Neural cell (in vitro differentiated cells): ENCODE measurements at regions not wholly inside any gene's neighbourhood (a gene's known extent, or its start where the extent isn't known, plus 50 kb on each side); places are given as distances from the start of the nearest gene placed in this dataset.

Experiments used
- H2AFZ ChIP-seq: fragments of 200-600, 300-800 bp; sonication (generic), shearing (Covaris generic); 2 replicates; pipeline ENCODE4 v1.6.0; 2014; ENCODE audit warnings: low read depth, mild to moderate bottlenecking, antibody characterized with exemption, low read length, moderate library complexity
- H3F3A ChIP-seq: fragments of 200-600 bp; shearing (Covaris generic); 2 replicates; pipeline ENCODE4 v1.6.1; 2016; ENCODE audit warnings: mild to moderate bottlenecking, moderate library complexity, mixed read lengths, antibody characterized with exemption, low read length; ENCODE audit not compliant: insufficient read depth, poor library complexity, severe bottlenecking
- H3K27ac ChIP-seq: fragments of 200-600, 300-800 bp; sonication (generic), shearing (Covaris generic); 2 replicates; pipeline ENCODE4 v1.5.1; 2014; ENCODE audit warnings: mild to moderate bottlenecking, low read length, moderate library complexity
- H3K27me3 ChIP-seq: fragments of 300-800, 200-600 bp; sonication (generic), shearing (Covaris generic); 2 replicates; pipeline ENCODE4 v1.6.0; 2014; ENCODE audit warnings: mild to moderate bottlenecking, low read depth, low read length, moderate library complexity; ENCODE audit not compliant: insufficient read depth
- H3K36me3 ChIP-seq: fragments of 300-800, 200-600 bp; sonication (generic), shearing (Covaris generic); 2 replicates; pipeline ENCODE4 v1.5.1; 2014; ENCODE audit warnings: mild to moderate bottlenecking, antibody characterized with exemption, low read length, moderate library complexity; ENCODE audit not compliant: insufficient read depth
- H3K4me2 ChIP-seq: fragments of 300-800, 200-600 bp; sonication (generic), shearing (Covaris generic); 2 replicates; pipeline ENCODE4 v1.6.0; 2014; ENCODE audit warnings: mild to moderate bottlenecking, low read length
- H3K4me3 ChIP-seq: fragments of 300-800, 200-600 bp; sonication (generic), shearing (Covaris generic); 2 replicates; pipeline ENCODE4 v1.5.1; 2014; ENCODE audit warnings: mild to moderate bottlenecking, low read length, moderate library complexity
- H3K79me2 ChIP-seq: fragments of 200-600 bp; shearing (Covaris generic); replicated peaks from 2 replicates; pipeline ENCODE4 v1.6.0; 2014; ENCODE audit warnings: mild to moderate bottlenecking, low read length, moderate library complexity; ENCODE audit not compliant: insufficient read depth
- H3K9ac ChIP-seq: fragments of 300-800, 200-600 bp; sonication (generic), shearing (Covaris generic); 2 replicates; pipeline ENCODE4 v1.6.1; 2016; ENCODE audit warnings: mild to moderate bottlenecking, low read length, mixed read lengths
- H3K9me2 ChIP-seq: fragments of 200-600 bp; shearing (Covaris generic); 2 replicates; pipeline ENCODE4 v1.6.1; 2016; ENCODE audit warnings: mild to moderate bottlenecking, low read length, mixed read lengths; ENCODE audit not compliant: insufficient read depth
- H3K9me3 ChIP-seq: fragments of 200-600, 300-800 bp; sonication (generic), shearing (Covaris generic); 2 replicates; pipeline ENCODE4 v1.6.1; 2016; ENCODE audit warnings: mild to moderate bottlenecking, mixed run types, low read length, moderate library complexity, mixed read lengths
- H4K20me1 ChIP-seq: fragments of 200-600 bp; shearing (Covaris generic); 2 replicates; pipeline ENCODE4 v1.6.1; 2016; ENCODE audit warnings: mild to moderate bottlenecking, mixed run types; ENCODE audit not compliant: insufficient read depth
- EP300 ChIP-seq: fragments of 450-650 bp; conservative IDR thresholded peaks from 2 replicates; pipeline ENCODE4 v1.6.1; 2014; ENCODE audit warnings: antibody characterized with exemption, mild to moderate bottlenecking, moderate library complexity; ENCODE audit not compliant: poor library complexity, severe bottlenecking
- EZH2 ChIP-seq: fragments of 200-600, 300-800 bp; shearing (Covaris generic), sonication (generic); IDR thresholded peaks from 2 replicates; pipeline ENCODE4 v1.6.1; 2014; ENCODE audit warnings: antibody characterized with exemption, low read length, borderline replicate concordance, mild to moderate bottlenecking; ENCODE audit not compliant: insufficient read depth, poor library complexity, severe bottlenecking
- MXI1 ChIP-seq: fragments of 450-650 bp; conservative IDR thresholded peaks from 2 replicates; pipeline ENCODE4 v1.6.1; 2014; ENCODE audit warnings: antibody characterized with exemption, mild to moderate bottlenecking; ENCODE audit not compliant: poor library complexity, severe bottlenecking
- POLR2AphosphoS5 ChIP-seq: IDR thresholded peaks from 2 replicates; pipeline ENCODE4 v1.6.1; 2012
- RAD21 ChIP-seq: fragments of 450-650 bp; conservative IDR thresholded peaks from 2 replicates; pipeline ENCODE4 v1.6.1; 2014; ENCODE audit warnings: antibody characterized with exemption, mild to moderate bottlenecking, moderate library complexity
- REST ChIP-seq: IDR thresholded peaks from 2 replicates; pipeline ENCODE4 v1.6.1; 2012; ENCODE audit warnings: borderline replicate concordance
- SMC3 ChIP-seq: fragments of 450-650 bp; conservative IDR thresholded peaks from 2 replicates; pipeline ENCODE4 v1.6.1; 2014; ENCODE audit warnings: antibody characterized with exemption, mild to moderate bottlenecking, moderate library complexity; ENCODE audit not compliant: poor library complexity
- TAF1 ChIP-seq: IDR thresholded peaks from 2 replicates; pipeline ENCODE4 v1.6.1; 2012; ENCODE audit warnings: low read depth
- TF ChIP-seq, protein P1 (sequence below): fragments of 450-650 bp; IDR thresholded peaks from 2 replicates; pipeline ENCODE4 v1.5.1; 2014; ENCODE audit warnings: antibody characterized with exemption, mild to moderate bottlenecking, moderate library complexity; ENCODE audit not compliant: poor library complexity, severe bottlenecking

DNA sequence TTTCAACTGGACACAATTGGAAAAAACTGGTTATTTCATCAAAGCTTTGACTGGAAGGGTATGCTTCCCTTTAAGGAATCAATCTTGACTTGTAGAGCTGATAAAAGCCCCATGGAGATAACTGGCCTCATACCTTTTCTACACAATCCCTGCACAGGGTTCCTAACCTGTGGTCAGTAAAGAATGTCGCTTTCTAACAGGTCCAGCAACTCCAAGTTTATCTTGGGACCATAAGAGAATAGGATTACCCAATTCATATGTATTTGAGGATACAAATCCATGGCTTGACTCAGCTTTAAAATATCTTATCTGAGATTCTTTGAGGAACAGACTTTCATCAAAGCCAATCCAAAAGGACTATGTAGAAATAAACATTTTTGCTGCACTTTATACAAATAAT lies 1399.8 kb upstream of the PABPC4L start:
- no peaks in the 10 kb centered on the region for H3K27me3 ChIP-seq
- H3K4me3 ChIP-seq: no peak overlapping the region
- no peak overlapping the region for H3K27ac ChIP-seq
- H3K36me3 ChIP-seq: no peaks in the 10 kb centered on the region
- no peaks in the 10 kb centered on the region for H4K20me1 ChIP-seq
- no peaks in the 10 kb centered on the region for H3K9me2 ChIP-seq
- no peak for TF ChIP-seq EZH2
- TF ChIP-seq, protein P1, sequence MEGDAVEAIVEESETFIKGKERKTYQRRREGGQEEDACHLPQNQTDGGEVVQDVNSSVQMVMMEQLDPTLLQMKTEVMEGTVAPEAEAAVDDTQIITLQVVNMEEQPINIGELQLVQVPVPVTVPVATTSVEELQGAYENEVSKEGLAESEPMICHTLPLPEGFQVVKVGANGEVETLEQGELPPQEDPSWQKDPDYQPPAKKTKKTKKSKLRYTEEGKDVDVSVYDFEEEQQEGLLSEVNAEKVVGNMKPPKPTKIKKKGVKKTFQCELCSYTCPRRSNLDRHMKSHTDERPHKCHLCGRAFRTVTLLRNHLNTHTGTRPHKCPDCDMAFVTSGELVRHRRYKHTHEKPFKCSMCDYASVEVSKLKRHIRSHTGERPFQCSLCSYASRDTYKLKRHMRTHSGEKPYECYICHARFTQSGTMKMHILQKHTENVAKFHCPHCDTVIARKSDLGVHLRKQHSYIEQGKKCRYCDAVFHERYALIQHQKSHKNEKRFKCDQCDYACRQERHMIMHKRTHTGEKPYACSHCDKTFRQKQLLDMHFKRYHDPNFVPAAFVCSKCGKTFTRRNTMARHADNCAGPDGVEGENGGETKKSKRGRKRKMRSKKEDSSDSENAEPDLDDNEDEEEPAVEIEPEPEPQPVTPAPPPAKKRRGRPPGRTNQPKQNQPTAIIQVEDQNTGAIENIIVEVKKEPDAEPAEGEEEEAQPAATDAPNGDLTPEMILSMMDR: no peak
- TF ChIP-seq REST: no peak
- TF ChIP-seq EP300: no peak
- TF ChIP-seq MXI1: no peak
- no peak for TF ChIP-seq POLR2AphosphoS5
- TF ChIP-seq TAF1: no peak
- no peak overlapping the region for H3K9ac ChIP-seq
- no peaks in the 10 kb centered on the region for H3F3A ChIP-seq
- no peak overlapping the region for H3K4me2 ChIP-seq
- no peaks in the 10 kb centered on the region for H3K79me2 ChIP-seq
- H3K9me3 ChIP-seq: peaks cover 4% of the 10 kb centered on the region
- H2AFZ ChIP-seq: no peak overlapping the region

- TF ChIP-seq SMC3 (no peak), RAD21 (no peak), EP300 (no peak), REST (no peak), TAF1 (no peak), MXI1 (no peak), EZH2 (no peak), POLR2AphosphoS5 (no peak)
- TF ChIP-seq, protein P1: no peak
- Histone ChIP-seq H3F3A (no peaks in the 10 kb centered on the region), H3K4me3 (no peak overlapping the region), H3K9me2 (no peaks in the 10 kb centered on the region), H3K79me2 (no peaks in the 10 kb centered on the region), H3K36me3 (no peaks in the 10 kb centered on the region), H3K27ac (no peak overlapping the region), H3K27me3 (no peaks in the 10 kb centered on the region), H3K4me2 (no peak overlapping the region), H2AFZ (no peak overlapping the region), H4K20me1 (no peaks in the 10 kb centered on the region), H3K9me3 (peaks cover 4% of the 10 kb centered on the region), H3K9ac (no peak overlapping the region)
Measured at GRCh38 chr4:135598151-135598550, 1396.6 kb upstream of the PABPC4L start.
